ENCODE measurements at regions not wholly inside any gene's neighbourhood (a gene's known extent, or its start where the extent isn't known, plus 50 kb on each side); places are given as distances from the start of the nearest gene placed in this dataset.

DNA sequence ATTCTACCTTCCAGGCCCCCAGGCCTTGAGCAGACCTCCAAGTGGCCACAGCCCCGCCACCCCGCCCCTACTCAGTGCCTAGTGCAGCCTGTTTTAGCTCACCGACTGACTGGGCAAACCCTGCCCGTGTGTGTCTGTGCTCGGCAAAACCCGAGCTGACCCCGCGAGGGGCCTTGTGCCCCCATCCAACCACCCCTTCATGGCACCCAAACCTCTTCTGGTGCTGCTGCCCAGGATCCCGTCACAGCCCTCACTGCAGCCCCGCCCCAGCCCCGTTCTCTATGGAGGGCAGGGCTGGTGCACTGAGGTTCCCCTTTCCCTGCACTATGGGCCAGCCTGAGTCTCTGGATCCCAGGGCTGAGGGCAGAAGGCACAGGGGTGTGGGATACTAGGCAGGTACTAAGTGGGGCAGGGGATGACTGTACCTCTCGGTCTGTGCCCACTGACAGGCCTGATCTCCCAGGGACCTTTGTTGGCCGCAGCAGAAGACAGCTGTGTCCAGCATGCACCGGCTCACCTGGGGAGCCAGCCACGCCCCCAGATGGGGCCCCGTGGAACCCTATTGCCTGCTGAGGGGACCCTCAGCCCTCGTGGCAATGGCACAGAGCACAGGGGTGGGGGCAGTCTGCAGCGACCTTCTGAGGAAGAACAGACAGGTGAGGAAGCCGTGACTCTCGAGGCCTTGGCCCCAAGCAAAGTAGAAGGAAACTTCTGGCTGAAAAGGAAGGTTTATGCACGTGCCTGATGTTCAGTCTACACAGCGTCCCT, 69.9 kb upstream of the OTOS start:
- no peak for DNase-seq

DNA sequence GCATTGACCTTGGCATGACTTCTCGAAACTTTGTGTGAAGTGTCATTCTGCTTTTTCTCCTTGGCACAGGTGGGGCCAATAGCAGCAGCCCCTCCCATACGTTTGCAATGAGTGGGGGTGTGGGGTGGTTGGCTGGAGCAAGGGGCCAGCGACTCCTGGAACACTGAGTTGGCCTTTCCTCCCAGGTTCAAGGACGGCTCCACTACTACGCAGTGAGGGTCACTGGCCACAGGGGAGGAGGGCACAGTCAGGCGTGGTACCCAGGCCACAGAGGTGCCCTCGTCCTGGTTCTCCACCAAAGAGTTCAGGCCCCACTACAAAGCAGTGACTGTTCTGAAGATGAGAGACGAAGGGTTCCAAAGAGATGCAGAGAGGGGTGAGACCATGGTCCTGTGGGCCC, 70.6 kb upstream of the OTOS start:
- DNase-seq = no peak

DNA sequence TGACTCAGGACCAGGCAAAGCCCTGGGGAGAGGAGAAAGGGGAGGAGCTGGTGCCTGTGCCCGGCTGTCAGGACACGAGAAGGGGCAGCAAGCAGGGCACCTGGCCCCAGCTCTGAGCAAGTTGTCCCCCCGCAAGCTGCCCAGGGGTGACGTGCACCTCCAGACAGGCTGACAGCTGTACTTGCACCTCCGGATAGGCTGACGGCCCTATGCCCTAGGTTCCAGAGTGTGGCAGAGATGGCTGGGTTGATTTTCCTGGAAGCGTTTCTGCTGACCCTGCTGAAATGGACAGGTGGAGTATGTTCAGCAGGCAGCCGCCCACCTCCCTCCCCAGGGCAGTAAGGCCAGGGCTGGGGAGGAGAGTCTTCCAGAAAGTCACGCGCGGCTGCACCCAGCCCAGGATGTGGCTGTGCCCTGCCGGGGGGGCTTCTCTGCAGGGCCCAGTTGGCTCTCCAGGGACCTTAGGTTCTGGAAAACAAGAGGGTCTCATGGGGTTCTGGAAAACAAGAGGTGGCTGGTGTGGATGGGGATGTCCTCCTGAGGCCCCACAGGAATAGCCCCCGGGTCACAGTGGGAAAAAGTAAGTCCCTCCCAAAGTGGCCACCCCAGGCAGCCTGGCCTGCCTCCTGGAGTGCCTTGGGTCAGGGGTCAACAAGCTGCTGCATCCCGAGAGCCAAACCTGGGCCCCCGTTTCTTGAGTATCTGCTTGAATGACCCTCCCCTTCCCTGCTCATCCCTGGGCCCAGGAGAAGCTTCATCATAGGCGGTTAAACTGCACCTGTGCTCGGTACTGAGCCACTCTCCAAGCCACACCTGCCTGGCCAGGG, 71.4 kb upstream of the OTOS start:
- no peak for DNase-seq

DNA sequence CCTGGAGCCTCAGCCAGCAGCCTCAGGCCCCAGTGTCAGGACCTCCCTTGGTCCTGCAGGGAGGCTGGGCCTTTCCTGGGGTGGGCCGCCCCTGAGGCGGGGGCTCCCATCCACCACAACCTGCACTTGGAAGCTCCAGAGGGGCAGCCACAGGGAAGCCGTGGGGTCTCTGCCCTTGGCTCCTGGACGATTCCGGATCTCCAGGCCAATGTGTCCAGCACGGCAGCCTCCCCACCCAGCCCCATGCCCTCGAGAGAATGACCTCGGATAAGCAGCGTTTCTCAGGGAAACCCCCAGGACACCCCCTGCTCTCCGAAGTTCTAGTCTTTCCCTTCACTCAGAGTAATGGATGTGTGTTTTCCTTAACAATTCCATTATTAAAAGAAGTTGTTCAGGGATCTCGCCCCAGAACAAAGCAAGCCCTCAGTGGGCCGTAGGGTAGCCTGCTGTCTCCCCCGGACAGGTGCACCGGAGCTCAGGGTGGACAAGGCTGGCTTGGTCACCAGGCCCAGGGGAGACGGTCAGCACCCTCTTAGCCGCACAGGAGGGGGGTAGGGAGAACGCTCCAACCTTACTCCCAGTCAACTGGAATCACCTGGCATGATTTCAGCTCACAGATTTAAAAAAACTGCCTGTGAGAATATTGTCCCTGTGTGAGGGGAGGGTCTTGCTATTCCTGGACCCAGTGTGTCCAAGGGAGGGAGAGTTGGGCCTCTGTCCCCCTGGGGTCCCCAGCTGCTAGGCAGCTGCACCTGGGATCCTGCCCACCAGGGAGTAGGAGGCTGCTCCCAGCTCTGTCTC, 72.2 kb upstream of the OTOS start:
- DNase-seq = no peak

DNA sequence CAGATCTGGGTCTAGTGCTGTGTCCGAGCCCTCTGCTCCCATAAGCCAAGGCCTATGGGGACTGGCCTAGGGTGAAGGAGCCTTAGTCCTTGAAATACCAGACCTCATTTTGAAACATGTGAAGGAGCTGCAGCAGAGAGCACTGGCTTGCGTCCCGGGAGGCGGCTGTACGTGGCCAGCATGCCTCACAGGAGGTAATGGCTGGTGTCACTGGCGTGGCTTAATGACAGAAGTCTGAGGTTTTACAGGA, 72.7 kb upstream of the OTOS start:
- no peak for DNase-seq

DNA sequence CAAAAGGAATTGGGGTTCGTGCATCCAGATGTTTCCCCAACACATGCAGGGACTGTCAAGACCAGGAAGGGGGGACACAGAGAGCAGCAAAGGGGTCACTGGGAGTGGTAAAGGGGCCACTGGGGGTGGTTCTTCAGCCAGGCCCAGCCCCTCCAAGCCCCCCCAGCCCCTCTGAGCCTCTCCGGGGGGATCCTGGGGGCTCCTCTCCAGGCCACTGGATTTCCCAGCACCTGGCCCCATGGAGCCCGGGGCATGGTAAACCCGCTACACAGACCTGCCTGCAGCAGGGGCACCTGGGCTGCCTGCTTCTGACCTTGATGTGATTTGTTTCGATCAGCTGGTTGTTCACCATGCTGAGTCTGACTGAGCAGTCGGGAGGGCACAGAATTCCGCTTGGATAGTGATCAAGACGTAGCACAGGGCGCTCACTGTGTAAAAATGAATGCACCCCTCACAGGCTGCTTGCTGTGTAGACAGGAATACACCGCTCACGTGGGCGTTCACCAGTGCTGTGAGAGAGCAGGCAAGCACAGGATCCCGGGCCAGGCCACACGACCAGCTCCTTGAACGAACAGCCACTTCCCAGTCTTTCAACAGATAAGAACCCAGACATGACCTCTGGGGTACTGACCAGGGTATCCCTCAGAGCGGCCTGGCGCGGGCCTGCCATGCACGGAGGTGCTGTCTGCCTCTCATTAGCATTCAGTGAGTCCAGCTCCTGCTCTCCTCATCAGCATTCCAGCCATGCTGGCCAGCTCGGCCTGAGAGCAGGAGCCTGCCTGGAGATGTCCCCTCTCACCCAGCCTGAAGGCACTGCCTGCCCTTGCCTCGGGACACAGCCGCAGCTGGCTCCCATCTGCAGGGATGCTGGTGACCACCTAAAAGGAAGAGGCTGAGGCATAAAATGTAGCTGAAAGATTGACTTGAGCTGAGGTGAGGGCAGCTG, 73.3 kb upstream of the OTOS start:
- no peak for DNase-seq

DNA sequence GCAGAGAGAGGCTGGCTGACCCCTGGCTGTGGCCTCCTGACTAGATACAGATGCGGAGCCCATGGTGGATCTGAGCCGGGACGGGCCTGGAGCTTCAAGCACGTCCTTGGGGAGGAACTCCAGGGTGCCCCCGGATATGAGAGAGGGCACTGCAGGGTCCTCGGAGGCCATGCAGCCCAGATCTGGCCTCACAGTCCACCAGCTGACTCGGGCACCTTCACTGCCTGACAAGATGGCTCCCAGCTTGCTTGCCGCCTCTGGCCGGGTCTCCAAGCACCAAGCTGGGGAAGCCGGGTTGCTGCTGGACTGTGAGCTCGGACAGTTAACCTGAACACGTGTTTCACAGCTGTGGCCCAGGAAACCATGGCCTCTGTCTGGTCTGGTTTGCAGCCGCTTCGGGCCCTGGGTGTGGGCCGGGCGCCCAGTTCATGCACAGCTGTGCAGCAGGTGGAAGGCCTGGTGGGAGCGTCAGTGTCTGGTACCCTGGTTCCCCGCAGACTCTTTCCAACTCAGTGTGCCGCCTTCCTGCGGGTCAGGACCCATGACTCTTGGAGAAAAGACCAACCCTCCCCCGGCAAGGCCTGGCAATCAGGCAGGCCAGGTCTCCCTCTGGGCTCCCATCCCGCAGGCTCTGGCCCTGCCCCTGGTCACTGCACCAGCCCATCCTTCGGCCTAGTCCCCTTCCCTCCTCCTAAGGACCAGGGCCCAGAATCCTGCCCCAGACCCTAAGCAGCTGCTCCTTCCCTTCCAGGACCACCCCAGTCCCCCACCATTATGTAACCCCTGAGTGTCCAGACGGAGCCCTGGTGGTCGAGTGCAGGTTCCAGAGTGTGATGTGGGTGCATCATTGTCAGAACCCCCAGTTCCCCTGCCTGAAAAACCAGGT, 74.6 kb upstream of the OTOS start:
- DNase-seq = no peak

DNA sequence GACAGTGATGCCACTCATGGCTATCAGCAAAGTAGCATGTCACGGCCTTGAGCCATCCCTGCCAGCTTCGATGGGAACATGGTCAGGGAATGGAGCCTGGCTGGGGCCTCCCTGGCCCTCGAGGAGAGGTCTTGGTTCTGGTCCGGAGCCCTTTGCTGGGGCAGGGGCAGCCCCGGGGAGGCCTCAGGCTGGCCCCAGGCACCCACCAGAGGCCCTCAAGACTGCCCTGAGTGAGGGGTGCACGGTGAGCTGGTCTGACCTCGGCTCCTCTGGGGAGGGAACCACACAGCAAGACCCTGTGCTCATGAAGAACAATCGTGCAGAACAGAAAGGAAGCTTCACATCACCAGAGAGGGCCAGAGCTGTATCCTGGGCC, 75.2 kb upstream of the OTOS start:
- no peak for DNase-seq

DNA sequence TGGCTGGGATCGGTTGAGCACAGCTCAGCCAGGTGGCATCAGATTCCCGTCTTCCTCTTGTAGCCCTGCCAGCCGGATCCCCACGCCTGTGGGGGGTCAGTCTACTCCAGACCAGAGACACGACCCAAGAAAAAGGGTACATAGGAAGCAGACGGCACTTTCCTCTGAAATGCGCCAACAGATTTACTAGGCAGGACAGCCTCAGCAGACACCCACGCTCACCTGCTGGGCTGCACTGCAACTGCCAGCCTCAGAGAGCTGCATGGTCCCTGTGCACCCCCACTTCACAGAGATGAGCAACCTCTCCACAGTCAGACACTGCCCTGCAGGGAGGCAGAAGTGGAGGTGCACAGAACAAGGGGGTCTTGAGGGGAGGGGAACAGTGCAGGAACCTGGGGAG, 75.7 kb upstream of the OTOS start:
- no peak for DNase-seq

DNA sequence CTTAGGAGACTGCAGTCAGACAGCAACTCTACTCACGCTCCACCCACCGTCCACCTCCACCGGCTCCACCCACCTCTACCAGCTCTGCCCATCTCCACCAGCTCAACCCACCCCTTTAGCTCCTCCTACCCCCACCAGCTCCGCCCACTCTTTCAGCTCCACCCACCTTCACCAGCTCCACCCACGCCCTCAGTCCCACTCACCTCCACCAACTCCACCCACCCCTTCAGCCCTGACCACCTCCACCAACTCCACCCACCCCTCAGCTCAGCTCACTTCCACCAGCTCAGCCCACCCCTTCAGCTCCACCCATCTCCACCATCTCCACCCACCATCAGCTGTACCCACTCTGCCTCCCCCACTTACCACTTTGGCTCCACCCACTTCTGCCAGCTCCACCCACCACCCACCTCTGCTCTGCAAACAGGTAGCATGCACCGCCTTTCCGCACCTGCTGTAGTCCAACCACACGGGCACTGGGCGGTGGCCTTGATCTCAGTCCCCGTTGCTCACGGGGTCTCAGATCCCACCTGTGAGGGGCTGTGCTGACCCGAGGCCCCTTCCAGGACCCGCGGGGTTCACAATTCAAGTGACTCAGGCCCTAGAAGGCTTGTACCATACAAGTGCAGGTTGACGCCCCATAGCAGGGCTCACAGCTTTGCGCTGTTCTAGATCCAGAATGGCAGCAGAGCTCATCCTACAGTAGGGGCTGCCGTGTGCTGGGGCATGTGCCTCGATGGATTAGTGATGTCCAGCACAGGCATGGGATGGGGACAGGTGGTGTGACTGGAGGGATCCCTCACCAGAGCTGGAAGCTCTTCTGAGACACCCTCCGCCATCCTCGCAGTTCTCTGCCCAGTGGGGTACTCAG, 77.2 kb upstream of the OTOS start:
- DNase-seq = no peak

DNA sequence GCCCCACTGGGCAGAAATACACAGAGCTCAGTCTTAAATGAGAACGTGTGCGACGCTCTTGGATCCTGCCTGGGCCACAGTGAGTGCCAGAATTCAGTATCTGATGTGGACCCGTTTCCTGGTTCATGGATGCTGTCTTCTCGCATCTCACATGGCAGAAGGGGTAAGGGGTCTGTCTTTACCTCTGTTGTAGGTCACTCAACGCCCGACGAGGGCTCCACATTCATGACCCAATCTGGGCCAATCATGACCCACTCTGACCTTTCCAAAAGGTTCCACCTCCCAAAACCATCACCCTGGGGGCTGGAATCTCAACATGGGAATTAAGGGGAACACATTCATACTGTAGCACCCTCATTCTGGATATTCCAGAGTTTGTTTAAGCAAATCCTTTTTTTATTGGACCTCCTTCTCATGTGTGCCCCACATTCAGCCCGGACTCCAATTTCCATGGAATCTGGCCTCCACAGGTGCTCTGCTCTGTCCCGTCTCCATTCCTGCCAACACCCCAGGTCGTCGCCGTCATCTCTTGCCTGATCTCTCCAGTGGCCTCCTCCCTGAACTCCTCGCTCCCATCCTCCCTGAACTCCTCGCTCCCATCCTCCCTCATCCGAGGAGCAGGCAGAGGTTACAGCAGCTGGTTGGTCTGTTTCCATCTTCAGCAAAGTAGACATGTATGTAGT, 78.9 kb upstream of the OTOS start:
- DNase-seq = no peak

DNA sequence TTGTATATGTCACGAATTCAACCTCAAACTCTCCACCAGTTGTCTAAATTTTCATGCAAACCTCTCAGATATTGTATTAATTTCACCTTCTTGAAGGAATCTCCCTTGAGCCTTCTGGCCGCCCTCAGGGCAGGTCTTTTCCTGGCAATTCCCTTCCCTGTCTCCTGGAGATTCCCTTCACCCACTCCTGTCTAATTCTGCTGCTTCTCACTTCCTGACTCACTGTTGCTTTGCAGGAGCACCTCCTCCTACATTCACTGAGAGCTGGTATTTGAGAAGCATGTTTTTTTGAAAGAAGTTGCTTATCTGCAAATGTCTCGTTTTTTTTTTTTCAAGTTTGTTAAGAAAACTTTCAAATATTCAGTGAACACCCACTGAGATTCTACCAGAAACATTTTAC, 79.9 kb upstream of the OTOS start:
- no peak for DNase-seq

DNA sequence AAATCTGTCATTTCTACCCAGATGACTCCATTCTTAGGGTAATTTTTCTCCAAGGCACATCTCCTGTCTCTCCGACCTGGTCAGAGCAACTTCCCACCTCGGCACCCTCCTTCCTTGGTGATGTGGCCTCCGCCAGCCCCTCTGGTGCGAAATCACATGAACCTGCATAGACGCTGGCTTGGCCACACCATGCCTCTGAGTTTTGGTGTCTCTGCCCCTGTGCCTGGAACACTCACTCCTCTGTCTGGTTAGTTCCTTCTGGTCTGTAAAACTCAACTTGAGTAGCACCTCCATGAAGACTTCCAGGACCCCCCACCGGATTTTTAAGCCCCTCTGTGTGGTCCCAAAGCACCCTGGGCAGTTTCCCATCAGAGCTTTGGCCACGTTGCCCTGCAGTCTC, 83.2 kb upstream of the OTOS start:
- no peak for DNase-seq

DNA sequence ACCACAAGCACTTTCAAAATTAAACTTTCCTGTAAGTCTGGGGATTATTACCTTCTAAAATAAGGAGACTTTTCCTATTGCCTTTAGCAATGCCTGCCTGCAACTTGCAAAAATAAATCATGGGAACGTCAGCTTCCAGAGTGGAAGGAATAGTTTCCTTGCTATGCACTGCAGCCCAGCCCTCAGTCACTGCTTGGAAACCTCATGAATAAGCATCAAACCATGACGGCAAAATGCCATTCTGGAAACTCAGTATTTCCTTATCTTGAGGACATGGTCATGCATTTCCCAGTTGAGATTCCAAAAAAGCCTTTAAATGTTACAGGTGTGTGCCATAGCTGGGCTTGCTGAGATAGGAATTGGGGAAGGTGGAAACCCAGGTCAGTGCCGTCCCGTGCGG, 84.2 kb upstream of the OTOS start:
- DNase-seq = no peak

DNA sequence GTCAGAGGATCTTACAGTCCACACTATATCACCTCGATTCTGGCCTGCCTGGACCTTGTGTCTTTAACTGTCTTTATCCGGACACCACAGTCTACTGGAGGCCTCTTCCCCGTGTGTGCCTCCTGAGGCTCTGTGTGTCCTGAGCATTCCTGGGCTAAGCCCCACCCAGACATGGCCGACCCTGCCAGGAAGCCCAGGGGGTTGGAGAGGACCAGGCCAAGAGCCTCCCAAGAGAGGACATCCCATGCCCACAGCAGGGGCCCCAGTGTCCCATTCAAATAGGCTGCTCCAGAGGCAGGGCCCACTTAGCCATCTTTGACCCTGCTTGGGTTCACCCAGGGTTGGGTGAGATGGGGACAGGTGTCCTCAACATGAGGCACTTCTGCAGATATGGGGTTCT, 84.7 kb upstream of the OTOS start:
- no peak for DNase-seq

DNA sequence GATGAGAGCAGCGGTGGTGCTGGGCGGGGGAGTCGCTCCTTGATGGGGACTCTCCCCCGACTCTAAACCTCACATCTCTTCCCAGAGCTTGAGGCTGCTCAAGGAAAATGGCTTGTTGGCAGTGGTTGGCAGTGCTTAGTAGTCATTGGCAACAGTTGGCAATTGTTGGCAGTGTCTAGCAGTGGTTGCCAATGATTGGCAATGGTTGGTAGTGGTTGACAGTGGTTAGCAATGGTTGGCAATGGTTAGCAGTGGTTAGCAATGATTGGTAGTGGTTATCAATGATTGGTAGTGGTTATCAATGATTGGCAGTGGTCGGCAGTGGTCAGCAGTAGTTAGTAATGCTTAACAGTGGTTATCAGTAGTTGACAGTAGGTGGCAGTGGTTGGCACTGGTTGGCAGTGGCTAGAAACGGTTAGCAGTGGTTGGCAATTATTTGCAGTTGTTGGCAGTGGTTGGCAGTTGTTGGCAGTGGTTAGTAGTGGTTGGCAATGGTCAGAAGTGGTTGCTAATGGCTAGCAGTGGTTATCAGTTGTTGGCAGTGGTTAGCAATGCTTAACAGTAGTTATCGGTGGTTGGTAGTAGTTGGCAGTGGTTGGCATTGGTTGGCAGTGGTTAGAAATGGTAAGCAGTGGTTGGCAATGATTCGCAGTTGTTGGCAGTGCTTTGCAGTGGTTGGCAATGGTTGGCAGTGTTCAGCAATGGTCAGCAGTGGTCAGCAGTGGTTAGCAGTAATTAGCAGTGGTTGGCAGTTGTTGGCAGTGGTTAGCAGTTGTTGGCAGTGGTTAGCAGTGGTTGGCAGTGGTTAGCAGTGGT, 85.4 kb upstream of the OTOS start:
- no peak for DNase-seq

DNA sequence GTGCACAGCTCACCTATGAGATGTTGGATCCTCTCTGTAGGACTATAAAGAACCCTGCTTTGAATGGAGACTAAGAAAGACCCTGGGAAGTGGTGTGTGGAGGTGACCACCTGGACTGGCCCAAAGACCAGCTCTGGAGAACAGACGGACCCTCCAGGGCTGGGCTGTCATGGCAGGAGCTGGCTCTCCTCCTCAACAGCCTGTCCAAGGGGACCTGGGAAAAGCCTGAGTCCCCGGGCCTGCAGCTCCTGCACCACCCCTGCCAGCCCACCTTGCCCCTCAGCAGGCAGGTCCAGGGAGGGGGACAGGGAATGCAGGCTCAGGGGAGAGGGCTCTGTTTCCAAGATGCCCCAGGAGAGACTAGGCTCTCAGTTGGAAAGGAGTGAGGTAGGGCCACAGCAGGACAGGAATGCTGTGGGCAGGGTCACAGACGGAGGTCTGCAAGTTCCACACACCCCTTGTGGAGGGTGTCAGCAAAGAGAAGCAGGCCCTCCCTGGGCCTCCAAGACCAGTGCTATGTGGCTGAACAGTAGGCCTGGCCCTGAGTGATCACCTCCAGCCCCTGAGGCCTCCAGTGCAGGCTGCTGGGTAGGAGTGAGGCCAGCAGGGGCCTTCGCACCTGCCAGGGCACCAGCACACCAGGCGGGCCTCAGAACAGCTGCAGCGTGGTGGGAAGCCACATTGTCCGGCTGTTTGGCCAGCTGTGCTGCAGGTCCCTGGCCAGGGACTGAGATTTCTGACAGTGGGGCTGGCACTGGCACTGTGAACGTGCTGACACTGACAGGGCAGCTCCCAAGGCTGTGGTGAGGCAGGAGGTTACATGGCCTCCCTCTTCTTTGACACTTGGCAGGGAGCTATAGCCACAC, 86.4 kb upstream of the OTOS start:
- DNase-seq = no peak
